ENCODE measurements at regions not wholly inside any gene's neighbourhood (a gene's known extent, or its start where the extent isn't known, plus 50 kb on each side); places are given as distances from the start of the nearest gene placed in this dataset.

DNA sequence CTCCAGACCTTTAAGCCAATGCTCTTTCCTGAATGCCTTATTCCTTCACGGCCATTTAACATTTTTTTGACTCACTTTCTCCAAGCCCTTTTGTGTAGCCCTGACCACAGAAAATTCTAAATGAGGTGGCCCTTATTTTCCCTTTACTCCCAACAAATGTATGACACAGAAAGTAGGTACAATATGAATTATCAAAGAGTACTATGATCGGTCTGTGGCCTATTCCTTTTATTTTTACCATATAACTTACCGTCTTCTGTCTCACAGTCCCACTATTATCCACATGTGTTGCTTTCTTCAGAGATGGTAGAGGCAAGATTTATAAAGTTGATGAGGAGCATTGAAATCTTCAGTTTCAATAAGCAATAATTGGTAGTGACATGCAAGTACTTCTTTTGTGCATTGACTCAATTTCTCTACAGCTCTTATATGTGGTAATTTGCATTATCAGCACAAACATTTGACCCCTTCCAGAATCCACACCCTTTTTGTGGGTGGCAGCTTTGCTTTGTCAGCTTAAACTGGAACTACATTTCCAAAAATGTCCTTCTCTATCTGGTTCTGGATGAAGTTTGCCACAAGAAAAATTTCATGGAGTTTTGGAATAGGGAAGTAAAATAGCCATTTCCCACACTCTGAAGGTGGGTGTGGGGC lies 143.8 kb upstream of the GADL1 start:
- no peak for DNase-seq (ENCODE audit: low read depth)
- in situ Hi-C loops (cut with HindIII; ENCODE audit: low pct_unique_long_range_greater_than_20kb, low sequenced_read_pairs), result no loop called here

DNA sequence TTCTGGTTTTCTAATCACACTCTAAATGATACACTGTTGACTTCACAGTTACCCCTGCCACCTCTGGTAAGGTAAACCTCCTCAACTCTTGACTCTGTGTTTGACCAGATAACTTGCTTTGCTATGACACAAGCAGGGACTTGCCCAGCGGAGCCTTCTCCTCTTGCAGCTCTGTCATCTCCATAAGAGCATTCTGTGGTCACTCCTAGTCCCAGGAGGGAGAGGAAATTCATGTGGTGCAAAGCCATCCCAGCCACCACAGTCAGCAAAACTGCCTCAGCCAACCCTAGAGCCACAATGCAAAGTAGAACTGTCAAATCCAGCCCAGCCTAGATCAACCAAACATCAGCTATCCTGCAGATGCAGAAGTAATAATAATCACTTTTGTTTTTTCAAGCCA lies 144.7 kb upstream of the GADL1 start:
- in situ Hi-C loops (cut with HindIII; ENCODE audit: low pct_unique_long_range_greater_than_20kb, low sequenced_read_pairs), result no loop called here
- DNase-seq (ENCODE audit: low read depth), result no peak

DNA sequence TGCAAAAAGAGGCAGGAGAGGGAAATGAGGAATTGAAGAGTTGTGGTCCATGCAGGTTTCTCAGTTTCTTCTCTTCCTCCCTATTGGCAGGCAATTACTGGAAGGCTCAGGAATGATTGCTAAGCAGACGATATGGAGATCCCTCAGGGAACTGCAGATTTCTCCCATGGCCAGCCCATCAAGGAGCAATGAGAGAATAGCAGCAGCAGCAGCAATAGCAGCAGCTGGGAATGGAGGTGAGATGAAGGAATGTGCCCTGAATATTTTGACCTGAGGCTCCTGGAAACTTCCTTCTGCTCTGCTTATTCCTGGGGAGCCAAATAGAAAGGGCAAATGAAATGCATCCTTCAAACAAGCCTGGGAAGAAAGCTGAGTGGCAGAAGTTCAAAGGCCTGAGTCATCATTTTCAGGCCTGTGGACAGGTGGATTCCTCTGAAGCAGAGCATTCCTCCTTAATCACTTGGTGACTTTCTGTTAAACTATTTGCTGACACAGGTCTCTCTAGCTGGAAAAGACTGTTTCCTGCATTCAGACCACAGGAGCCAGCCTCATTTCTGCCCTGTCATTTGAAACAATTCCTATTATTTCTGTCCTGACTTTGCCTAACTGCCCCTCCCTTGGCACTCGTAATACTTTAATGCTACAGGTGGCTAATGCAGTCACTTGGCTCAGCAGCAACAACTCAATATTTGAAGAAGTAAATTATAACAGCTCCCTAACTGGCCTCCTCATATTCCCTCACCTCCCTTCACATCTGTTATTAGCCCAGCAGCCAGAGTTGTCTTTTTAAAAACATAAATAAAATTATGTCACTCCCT lies 146.9 kb upstream of the GADL1 start:
- peak; percentile 90 for DNase-seq (ENCODE audit: low read depth)
- in situ Hi-C loops (cut with HindIII; ENCODE audit: low pct_unique_long_range_greater_than_20kb, low sequenced_read_pairs), result no loop called here

DNA sequence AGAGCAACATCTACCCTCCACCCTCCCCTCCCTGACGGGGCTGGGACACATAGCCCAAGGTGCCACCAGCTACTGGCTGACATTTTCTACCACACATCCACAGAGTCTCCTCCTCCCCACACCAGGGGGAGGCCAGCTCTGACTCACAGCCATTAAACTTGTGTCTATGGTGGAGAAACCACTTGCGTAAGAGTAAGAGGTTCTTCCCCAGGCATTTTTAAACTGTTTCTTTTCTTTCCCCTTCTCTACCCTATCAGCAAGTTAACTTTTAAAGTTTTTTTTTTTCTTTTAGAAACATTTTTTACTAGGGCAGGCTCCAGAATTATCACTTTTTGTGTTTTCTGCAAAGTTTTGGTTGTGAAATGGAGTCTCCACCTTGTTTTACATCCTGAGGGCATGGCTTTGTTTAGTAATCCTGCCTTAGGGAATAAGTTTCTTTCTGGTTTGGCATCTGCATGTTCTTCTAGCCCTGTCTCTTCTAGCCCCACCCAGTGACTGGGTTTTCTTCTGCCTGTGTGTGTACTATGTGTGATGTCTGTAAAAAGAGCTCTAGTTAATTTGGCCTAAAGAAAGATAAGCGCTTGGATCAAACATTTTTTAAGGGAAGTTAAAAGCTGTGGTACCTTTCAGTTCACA lies 148.8 kb upstream of the GADL1 start:
- in situ Hi-C loops (cut with HindIII; ENCODE audit: low pct_unique_long_range_greater_than_20kb, low sequenced_read_pairs), result no loop called here
- DNase-seq (ENCODE audit: low read depth), result no peak

DNA sequence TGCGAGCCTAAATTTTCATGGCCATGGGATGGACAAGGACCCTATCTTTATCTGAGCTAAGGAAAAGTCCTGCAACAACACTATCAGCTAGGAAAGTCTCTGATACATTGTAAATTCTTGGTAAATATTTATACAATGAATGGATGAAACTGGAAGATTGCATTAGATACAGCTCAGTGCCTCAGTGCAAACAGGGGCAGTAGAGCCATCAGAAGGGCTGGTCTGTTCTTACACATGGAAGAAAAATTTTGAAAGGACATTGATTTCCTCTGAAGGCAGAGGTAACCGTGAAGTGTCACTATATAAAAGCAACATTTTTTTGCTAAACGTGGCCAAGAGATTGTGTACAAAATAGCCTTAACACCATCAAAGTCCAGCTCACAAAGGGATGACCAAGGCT lies 153.2 kb upstream of the GADL1 start:
- in situ Hi-C loops (cut with HindIII; ENCODE audit: low pct_unique_long_range_greater_than_20kb, low sequenced_read_pairs), result no loop called here
- no peak for DNase-seq (ENCODE audit: low read depth)

DNA sequence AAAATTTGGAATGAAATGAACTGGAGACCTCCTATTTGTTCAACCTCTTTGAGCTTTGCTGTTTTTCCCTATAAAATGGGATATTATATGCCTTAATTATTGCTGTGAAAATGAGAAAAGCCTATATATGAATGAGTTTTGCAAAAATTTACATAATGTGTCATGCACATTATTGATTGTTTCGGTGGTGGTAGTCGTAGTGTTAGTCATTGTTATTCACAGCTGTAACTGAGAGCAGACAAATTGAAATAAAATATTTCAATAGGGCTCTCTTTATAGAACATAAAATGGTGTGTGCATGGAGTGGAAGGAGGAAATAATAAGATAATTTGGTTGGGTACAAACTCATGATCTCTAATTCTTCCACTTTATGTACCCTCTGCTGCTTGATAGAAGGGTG lies 153.7 kb upstream of the GADL1 start:
- no peak for DNase-seq (ENCODE audit: low read depth)
- in situ Hi-C loops (cut with HindIII; ENCODE audit: low pct_unique_long_range_greater_than_20kb, low sequenced_read_pairs), result no loop called here

DNA sequence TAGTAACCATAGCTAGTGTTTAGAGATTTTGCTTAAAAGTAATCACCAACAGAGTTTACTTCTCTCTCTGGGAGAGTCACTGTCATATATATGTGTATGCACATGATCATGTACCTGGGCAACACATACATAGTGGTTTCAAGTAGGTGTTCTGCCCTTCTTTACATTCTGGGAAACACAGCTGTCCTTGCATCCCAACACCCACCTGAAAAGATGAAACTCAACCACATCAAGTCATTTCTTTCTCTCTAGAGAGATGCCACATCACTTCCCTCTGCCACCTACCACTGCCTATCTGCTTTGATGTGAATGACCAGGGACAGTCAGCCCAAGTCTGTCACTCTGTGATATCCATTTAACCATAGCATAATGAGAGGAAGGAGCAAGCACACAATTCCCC lies 155.8 kb upstream of the GADL1 start:
- in situ Hi-C loops (cut with HindIII; ENCODE audit: low pct_unique_long_range_greater_than_20kb, low sequenced_read_pairs), result no loop called here
- no peak for DNase-seq (ENCODE audit: low read depth)

DNA sequence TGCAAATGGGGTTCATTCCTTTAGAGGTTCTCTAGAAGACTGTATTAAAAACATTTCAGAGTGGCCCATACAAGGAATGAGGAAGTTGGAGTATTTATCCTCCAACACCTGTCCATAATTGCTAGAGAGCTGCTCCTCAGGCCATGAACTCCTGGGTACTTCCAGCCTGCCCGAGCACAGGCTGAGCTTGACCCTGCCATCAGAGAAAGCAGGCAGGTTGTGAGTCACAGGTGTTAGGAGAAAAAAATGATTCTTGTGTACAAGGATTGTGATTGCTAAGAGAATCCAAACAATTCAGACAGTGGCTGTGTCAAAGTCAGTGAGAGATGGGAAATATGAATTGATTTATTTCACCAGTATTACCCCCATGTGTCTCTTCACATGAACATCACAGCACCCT lies 156.8 kb upstream of the GADL1 start:
- in situ Hi-C loops (cut with HindIII; ENCODE audit: low pct_unique_long_range_greater_than_20kb, low sequenced_read_pairs), result no loop called here
- DNase-seq (ENCODE audit: low read depth), result no peak

DNA sequence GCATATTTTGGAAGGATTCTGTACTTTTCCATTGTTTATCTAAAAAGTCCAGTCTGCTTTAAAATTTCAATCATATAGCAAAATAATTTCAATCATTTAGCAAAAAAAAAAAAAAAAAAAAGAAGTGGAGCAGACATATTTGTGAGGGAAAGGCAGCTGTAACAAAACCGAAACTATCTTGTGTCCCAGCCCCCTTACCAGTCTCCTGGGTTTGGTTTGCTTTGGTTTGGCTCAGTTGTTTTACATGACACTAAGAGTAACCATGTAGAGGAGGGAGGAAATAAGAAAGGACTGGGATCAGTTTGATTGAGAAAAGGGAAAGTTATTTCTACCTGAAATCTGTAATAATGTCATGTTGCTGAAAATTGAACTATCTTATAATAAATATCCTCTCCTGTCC lies 158.8 kb upstream of the GADL1 start:
- in situ Hi-C loops (cut with HindIII; ENCODE audit: low pct_unique_long_range_greater_than_20kb, low sequenced_read_pairs), result no loop called here
- no peak for DNase-seq (ENCODE audit: low read depth)

DNA sequence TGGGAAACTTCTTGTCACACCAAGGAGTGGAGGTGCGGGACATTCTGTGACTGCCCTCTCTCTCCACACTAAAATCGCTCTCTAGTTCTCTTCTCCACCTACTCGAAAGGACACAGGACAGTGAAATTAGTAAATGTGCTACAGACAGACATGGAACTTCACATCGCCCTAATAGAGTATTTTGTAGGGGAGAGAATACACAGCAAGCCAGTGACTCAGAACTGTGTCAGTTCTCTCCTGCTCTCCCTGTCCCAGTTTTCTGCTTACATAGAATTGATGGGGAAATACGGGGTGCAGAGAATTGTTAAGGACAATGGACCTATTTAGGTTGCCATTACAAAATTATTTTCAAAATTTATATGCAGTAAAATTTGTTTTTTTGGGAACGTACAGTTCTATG lies 159.6 kb upstream of the GADL1 start:
- DNase-seq (ENCODE audit: low read depth), result no peak
- in situ Hi-C loops (cut with HindIII; ENCODE audit: low pct_unique_long_range_greater_than_20kb, low sequenced_read_pairs), result no loop called here

DNA sequence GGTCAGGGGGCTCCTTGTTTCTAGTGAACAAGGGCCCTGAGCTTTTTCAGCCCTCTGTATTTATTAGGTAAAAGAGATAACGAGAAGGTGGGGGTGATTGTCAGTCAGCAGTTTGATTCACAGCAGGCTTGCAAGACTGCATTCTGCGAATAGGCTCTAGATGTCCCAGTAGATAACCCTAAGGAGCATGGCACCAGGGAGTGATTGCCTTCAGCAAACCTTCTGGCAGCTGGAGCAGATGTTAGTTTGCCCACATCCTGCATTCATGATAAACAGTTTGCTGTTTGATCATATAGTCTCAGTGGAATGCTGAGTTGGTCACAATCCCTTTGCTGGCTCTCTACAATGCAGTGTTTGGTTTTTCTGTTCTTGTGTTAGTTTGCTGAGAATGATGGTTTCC lies 161.3 kb upstream of the GADL1 start:
- no peak for DNase-seq (ENCODE audit: low read depth)
- in situ Hi-C loops (cut with HindIII; ENCODE audit: low pct_unique_long_range_greater_than_20kb, low sequenced_read_pairs), result no loop called here

DNA sequence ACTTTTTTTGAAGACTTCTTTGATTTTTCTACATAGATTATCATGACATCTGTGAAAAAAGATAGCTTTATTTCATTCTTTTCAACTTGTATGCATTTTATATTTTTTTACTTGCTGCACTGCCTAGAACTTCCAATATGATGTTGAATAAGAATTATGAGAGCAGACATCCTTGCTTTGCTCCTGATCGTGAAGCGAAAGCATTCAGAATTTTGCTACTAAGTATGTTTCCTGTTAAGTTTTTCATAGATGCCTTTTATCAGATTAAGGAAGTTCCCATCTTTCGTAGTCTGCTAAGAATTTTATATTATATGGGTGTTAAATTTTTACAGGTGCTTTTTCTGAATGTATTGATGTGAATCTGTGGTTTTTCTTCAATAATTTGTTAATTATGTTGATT lies 163.4 kb upstream of the GADL1 start:
- DNase-seq (ENCODE audit: low read depth), result no peak
- in situ Hi-C loops (cut with HindIII; ENCODE audit: low pct_unique_long_range_greater_than_20kb, low sequenced_read_pairs), result no loop called here

DNA sequence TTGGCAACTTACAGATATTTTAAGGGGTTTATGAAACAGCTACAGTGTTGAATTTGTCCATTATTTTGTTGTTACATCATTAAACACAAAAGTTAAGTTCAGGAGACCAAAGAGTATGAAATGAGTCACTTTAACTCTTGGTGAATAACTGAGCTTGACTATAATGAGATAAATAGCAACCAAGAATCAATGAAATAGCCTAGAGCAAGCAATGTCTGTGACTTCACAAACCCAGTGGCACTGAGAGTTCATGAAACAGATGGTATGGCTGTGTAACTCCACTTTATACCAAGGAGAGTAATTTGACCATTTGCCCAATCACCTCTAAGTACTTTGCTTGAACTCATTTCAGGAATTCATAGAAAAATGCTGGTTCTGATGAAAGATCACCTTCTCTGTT lies 169.6 kb upstream of the GADL1 start:
- in situ Hi-C loops (cut with HindIII; ENCODE audit: low pct_unique_long_range_greater_than_20kb, low sequenced_read_pairs), result no loop called here
- DNase-seq (ENCODE audit: low read depth), result no peak

DNA sequence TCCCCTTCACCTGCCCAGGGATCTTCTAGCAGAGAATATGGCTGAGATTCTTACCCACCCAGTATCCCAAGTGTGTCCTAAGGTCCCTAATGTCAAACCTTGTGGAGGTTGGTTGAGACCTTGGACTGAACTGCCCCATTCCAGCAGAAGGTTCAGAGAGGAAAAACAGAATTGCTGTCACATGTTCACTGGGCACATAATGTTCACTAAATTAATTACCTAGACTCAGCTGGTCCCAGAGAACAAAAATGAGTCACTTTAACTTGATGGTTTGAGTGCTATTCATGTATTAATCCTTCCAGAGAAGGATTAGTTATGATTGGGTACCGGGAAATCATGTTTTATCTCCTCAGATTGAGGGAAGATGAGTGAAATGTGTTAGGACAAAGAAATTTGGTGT lies 171.3 kb upstream of the GADL1 start:
- DNase-seq (ENCODE audit: low read depth), result no peak

DNA sequence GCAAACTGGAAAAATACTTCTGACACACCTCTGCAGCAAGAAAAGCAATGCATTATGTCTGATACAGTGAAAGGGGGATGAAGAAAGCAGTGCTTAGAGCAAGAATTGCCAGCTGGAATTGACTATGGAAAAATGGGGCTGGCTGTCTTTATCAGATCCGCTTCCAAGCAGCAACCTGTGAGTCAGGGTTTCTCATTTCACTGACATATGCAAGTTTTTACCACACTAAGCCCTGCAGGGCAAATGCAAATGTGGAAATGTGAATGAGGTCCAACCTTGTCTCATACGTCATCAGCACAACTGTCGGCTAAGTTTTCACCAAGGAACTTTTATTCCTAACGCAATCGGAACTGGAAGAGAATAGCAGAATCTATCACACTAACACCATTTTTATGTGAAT lies 172.5 kb upstream of the GADL1 start:
- in situ Hi-C loops (cut with HindIII; ENCODE audit: low pct_unique_long_range_greater_than_20kb, low sequenced_read_pairs), result no loop called here
- DNase-seq (ENCODE audit: low read depth), result peak; percentile 5

More for the DNA sequence above, 171.3 kb upstream of the GADL1 start:
- in situ Hi-C loops (cut with HindIII; ENCODE audit: low pct_unique_long_range_greater_than_20kb, low sequenced_read_pairs), result no loop called here

DNA sequence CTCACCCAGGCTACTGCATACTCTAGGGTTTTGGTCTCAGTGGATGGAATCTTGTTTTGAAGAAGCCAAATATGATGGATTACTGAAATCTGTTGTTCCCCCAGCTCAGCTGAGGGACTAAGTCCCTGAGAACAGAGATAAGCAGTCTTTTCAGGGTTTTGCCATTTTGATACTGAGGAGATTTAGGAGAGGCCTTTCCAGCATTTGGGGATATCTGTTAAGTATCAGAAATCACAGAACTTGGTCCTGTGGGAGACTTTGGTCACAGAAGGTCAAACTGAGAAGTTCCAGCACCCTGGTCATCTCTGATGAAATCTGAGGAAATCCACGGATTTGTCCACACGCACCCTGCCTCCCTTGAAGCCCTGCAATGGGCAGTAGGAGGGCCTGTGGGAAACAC lies 181.0 kb upstream of the GADL1 start:
- no peak for DNase-seq (ENCODE audit: low read depth)
- in situ Hi-C loops (cut with HindIII; ENCODE audit: low pct_unique_long_range_greater_than_20kb, low sequenced_read_pairs), result no loop called here

DNA sequence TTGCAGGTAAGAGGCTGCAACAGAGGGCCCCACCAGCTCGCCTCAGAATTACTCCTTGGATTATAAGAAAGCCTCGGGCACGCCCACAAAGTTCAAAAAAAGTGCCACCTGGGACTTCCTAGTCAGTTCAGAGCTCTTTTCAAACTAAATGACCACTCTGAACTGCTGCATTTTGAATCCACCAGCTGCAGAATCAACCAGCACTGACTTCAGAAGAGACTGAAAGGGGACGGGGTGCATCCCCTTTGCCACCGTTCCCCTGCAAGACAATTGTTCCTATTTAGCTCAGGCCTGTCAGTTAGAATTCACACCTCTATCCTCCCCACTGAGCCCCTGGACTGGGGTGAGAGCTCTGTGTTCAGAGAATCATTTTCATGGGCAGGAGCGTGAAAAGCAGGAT lies 181.4 kb upstream of the GADL1 start:
- in situ Hi-C loops (cut with HindIII; ENCODE audit: low pct_unique_long_range_greater_than_20kb, low sequenced_read_pairs), result no loop called here
- no peak for DNase-seq (ENCODE audit: low read depth)

DNA sequence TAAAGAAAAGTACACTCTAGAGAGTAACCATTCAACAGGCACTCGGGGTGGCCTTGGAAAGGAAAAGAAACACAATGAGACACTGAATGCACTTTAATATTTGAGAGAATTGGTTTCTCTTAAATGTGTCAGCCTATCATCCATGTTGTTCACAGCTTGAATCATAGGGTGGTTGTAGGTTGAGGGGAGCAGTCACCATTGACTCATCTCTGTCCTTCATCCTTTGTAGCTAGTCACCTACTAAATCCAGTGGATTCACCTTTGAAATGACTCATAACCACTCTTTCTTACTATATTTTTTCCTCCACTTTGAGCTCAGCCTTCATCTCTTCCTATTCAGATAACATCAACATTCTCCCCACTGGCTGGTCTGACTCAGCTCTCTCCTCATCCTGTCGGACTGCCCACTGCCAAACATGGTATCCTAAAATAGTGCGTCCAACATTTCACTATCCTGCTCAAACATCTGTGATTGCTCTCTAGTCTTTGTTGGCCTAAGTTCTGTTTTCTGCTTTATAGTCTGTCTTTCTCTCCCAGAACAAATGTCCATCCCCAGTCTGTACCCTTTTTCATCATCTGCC lies 182.7 kb upstream of the GADL1 start:
- in situ Hi-C loops (cut with HindIII; ENCODE audit: low pct_unique_long_range_greater_than_20kb, low sequenced_read_pairs), result no loop called here
- DNase-seq (ENCODE audit: low read depth), result peak; percentile 65

DNA sequence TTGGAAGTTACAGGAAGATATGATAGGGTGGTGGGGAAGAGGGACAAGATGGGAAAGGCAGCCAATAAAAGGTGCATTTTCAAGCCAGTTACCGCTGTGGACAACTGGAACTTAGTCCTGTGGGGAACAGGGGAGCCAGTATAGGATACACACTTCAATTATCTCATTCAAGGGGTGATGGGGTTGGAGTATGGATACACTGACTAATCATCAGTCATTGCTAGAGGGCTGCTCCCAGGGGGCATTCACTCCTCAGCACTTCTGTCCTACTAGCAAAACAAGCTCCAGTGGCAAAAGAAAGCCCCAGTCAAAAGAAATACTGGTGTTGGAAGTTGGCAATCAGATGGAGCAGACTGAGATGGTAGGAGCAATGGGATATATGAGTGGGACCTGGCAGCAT lies 183.4 kb upstream of the GADL1 start:
- DNase-seq (ENCODE audit: low read depth), result no peak
- in situ Hi-C loops (cut with HindIII; ENCODE audit: low pct_unique_long_range_greater_than_20kb, low sequenced_read_pairs), result no loop called here
